Spleen (tissue), 7 donors: ENCODE measurements at regions not wholly inside any gene's neighbourhood (a gene's known extent, or its start where the extent isn't known, plus 50 kb on each side); places are given as distances from the start of the nearest gene placed in this dataset.

Source experiments
- CTCF ChIP-seq, 11 experiments: fragments of 200-600 bp in 7 of 11; fragments of 450-650 bp in 4 of 11; sonication (generic) in 4 of 11; IDR thresholded peaks in 8 of 11; conservative IDR thresholded peaks in 3 of 11; 1 replicate in 7 of 11; 2 replicates in 4 of 11; pipeline versions ENCODE4 v1.4.0 to v1.8.0; 2016 to 2021; ENCODE audit warnings: antibody characterized with exemption in 11 of 11, inconsistent platforms in 4 of 11, mild to moderate bottlenecking in 1 of 11
- POLR2A ChIP-seq, 3 donors: fragments of 450-650 bp; IDR thresholded peaks; one replicate each; pipeline ENCODE4 v1.5.1; 2017; ENCODE audit warnings: antibody characterized with exemption in 3 of 3, mild to moderate bottlenecking in 1 of 3
- POLR2AphosphoS5 ChIP-seq, 3 donors: sonication (generic); formaldehyde crosslinking; IDR thresholded peaks; one replicate each; pipeline ENCODE4 v1.5.1; 2017; ENCODE audit warnings: antibody characterized with exemption in 3 of 3
- donor health status: DM: no; HTN: no; CAD: no; lungs with moderate emphysema.
- donor health status: DM: no; HTN: no; CAD: no.
- donor health status: DM: no; HTN: no; CAD: no.

- no peak for TF ChIP-seq CTCF (IDR thresholded peaks at IDR 0.05 in 8 of 11, conservative IDR thresholded peaks at IDR 0.05 in 3 of 11)
- TF ChIP-seq POLR2AphosphoS5 (IDR thresholded peaks at IDR 0.05), result no peak
- TF ChIP-seq POLR2A (IDR thresholded peaks at IDR 0.05), result no peak
Measured at GRCh38 chr22:44402196-44403111, 89.7 kb upstream of the SHISAL1 start.
